ENCODE measurements at regions not wholly inside any gene's neighbourhood (a gene's known extent, or its start where the extent isn't known, plus 50 kb on each side); places are given as distances from the start of the nearest gene placed in this dataset.

GRCh38 chr20:7499201-7499600 is 441.1 kb downstream of the HAO1 start:
- Histone ChIP-seq H3K4me1 (no peaks in the 10 kb centered on the region), H3K27me3 (no peaks in the 10 kb centered on the region), H3K4me3 (no peak overlapping the region), H3K27ac (no peak overlapping the region), H3K36me3 (no peaks in the 10 kb centered on the region), H3K9me3 (peaks cover 0 to 2% (median 0%) of the 10 kb centered on the region in 4 donors)
- intact Hi-C loops (cut with DNase I) = no loop called here
- TF ChIP-seq CTCF (IDR thresholded peaks at IDR 0.05) = no peak
- FAIRE-seq = no peak
- no peak for ATAC-seq
- no peak for DNase-seq

- Histone ChIP-seq H3K4me3 (no peak overlapping the region), H3K9me3 (no peaks in the 10 kb centered on the region), H3K27me3 (no peaks in the 10 kb centered on the region), H3K27ac (no peak overlapping the region), H3K36me3 (no peaks in the 10 kb centered on the region), H3K4me1 (no peaks in the 10 kb centered on the region)
- DNase-seq (no peak), FAIRE-seq (no peak), ATAC-seq (no peak)
- intact Hi-C loops (cut with DNase I) = no loop called here
- no peak for TF ChIP-seq CTCF (IDR thresholded peaks at IDR 0.05)
- WGBS, 2 donors = 53 to 66% methylated on average over 1 of the region's 1 CpG
Observed at GRCh38 chr20:7500231-7500663, 440.0 kb downstream of the HAO1 start.

GRCh38 chr20:7503501-7503900 is 436.8 kb downstream of the HAO1 start:
- no peak for TF ChIP-seq CTCF (IDR thresholded peaks at IDR 0.05)
- no peak overlapping the region for H3K27ac ChIP-seq
- intact Hi-C loops (cut with DNase I) = no loop called here
- no peaks in the 10 kb centered on the region for H3K27me3 ChIP-seq
- 21 to 28% methylated on average over 3 of the region's 3 CpGs for WGBS, 2 donors
- no peaks in the 10 kb centered on the region for H3K36me3 ChIP-seq
- DNase-seq = no peak
- H3K9me3 ChIP-seq = no peaks in the 10 kb centered on the region
- no peaks in the 10 kb centered on the region for H3K4me1 ChIP-seq
- H3K4me3 ChIP-seq = no peak overlapping the region
- no peak for FAIRE-seq
- no peak for ATAC-seq

GRCh38 chr20:7505152-7505834 is 435.0 kb downstream of the HAO1 start:
- Histone ChIP-seq H3K9me3 (no peaks in the 10 kb centered on the region), H3K27me3 (no peaks in the 10 kb centered on the region), H3K36me3 (no peaks in the 10 kb centered on the region), H3K27ac (no peak overlapping the region), H3K4me1 (no peaks in the 10 kb centered on the region), H3K4me3 (no peak overlapping the region)
- ATAC-seq (no peak), FAIRE-seq (no peak), DNase-seq (no peak)
- no peak for TF ChIP-seq CTCF (IDR thresholded peaks at IDR 0.05)
- 38 to 52% methylated on average over 4 of the region's 4 CpGs for WGBS, 2 donors
- intact Hi-C loops (cut with DNase I) = no loop called here

- H3K9me3 ChIP-seq = no peaks in the 10 kb centered on the region
- intact Hi-C loops (cut with DNase I) = no loop called here
- no peaks in the 10 kb centered on the region for H3K4me1 ChIP-seq
- no peaks in the 10 kb centered on the region for H3K27me3 ChIP-seq
- no peak for FAIRE-seq
- 86 to 87% methylated on average over 4 of the region's 4 CpGs for WGBS, 2 donors
- H3K4me3 ChIP-seq = no peak overlapping the region
- no peaks in the 10 kb centered on the region for H3K36me3 ChIP-seq
- no peak overlapping the region for H3K27ac ChIP-seq
- TF ChIP-seq CTCF (IDR thresholded peaks at IDR 0.05) = no peak
- no peak for ATAC-seq
- no peak for DNase-seq
Observed at GRCh38 chr20:7505835-7506221, 434.4 kb downstream of the HAO1 start.
